ENCODE measurements at regions not wholly inside any gene's neighbourhood (a gene's known extent, or its start where the extent isn't known, plus 50 kb on each side); places are given as distances from the start of the nearest gene placed in this dataset.

DNA sequence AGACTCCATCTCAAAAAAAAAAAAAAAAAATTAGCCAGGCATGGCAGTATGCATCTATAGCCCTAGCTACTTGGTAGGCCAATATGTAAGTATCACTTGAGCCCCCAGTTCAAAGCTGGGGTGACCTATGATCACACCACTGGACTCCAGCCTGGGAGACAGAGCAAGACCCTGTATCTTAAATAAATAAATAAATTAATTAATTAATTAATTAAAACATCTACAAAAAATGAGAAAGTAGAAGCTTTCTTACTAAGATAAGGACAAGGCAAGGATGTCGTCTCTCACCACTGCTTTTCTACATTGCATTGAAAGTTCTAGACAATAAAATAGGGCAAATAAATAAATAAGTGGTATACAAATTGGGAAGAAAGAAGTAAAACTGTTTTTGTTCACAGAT, 134.3 kb upstream of the CARMIL1 start:
- TF ChIP-seq, protein P1, sequence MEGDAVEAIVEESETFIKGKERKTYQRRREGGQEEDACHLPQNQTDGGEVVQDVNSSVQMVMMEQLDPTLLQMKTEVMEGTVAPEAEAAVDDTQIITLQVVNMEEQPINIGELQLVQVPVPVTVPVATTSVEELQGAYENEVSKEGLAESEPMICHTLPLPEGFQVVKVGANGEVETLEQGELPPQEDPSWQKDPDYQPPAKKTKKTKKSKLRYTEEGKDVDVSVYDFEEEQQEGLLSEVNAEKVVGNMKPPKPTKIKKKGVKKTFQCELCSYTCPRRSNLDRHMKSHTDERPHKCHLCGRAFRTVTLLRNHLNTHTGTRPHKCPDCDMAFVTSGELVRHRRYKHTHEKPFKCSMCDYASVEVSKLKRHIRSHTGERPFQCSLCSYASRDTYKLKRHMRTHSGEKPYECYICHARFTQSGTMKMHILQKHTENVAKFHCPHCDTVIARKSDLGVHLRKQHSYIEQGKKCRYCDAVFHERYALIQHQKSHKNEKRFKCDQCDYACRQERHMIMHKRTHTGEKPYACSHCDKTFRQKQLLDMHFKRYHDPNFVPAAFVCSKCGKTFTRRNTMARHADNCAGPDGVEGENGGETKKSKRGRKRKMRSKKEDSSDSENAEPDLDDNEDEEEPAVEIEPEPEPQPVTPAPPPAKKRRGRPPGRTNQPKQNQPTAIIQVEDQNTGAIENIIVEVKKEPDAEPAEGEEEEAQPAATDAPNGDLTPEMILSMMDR (IDR thresholded peaks at IDR 0.05), result no peak
- no peak for TF ChIP-seq EZH2 (IDR thresholded peaks at IDR 0.05; ENCODE audit: borderline replicate concordance, insufficient read depth, low read depth, low read length, poor library complexity, severe bottlenecking)
